Kidney epithelial cell (primary cell): ENCODE measurements at regions not wholly inside any gene's neighbourhood (a gene's known extent, or its start where the extent isn't known, plus 50 kb on each side); places are given as distances from the start of the nearest gene placed in this dataset.

Source experiments
- DNase-seq: peaks from one replicate; pipeline ENCODE4 v3.0.0-alpha.2; 2010; ENCODE audit warnings: low read depth
- H3K27me3 ChIP-seq: 2 replicates; pipeline ENCODE4 v1.6.0; 2011; ENCODE audit warnings: low read length; ENCODE audit not compliant: control insufficient read depth, insufficient read depth
- H3K36me3 ChIP-seq: 2 replicates; pipeline ENCODE4 v1.5.1; 2011; ENCODE audit warnings: low read length; ENCODE audit not compliant: control insufficient read depth, insufficient read depth
- H3K4me3 ChIP-seq: 2 replicates; pipeline ENCODE4 v1.5.1; 2011; ENCODE audit warnings: low read depth, mild to moderate bottlenecking, control low read depth, low read length
- CTCF ChIP-seq: IDR thresholded peaks from 2 replicates; pipeline ENCODE4 v1.5.1; 2011; ENCODE audit warnings: mild to moderate bottlenecking, moderate library complexity, low read length, control low read depth, inconsistent platforms; ENCODE audit not compliant: insufficient read depth, poor library complexity, severe bottlenecking

DNA sequence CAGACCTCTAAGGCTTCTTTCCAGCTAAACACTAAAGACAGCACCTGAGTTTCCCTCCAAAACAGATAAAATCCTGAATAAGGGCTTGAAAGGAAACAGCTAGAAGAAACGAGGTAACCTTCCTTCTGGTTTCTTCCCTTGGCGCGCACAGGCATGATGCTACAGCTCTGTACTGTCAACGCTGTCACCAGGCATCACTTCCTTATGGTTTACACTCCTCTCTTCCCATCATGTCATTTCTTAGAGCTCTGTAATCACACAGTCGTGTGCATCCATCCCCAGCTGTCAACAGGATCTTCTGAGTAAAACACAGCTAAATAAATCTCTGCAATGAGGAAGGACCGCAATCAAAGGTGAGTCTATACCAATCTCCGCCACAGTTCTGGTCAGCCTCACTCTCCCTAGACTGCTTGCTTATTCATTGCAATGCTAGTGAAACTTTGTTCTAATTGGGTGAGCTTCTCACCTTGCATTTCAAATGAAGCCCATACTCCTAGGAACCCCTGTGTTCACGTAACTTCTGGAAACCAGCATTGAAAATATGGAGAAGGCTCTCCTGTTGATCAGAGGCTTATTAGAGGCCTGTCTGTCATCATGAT lies 162.6 kb upstream of the DTNBP1 start:
- DNase-seq = no peak
- Histone ChIP-seq H3K4me3 (no peak overlapping the region), H3K36me3 (no peaks in the 10 kb centered on the region), H3K27me3 (no peaks in the 10 kb centered on the region)
- TF ChIP-seq CTCF = no peak

DNA sequence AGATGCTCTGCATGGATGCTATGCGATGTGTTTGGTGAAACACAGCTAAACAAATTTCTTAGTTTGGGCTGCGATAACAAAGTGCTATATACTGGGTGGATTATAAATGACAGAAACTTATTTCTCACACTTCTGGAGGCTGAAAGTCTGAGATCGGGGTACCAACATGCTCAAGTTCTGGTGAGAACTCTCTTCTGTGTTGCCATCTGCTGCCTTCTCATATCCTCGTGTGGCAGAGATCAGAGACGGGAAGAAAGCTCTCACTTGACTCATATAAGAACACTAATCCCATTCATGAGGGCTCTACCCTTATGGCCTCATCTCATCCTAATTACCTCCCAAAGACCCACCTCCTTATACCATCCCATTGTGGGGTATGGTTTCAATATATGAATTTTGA lies 162.0 kb upstream of the DTNBP1 start:
- TF ChIP-seq CTCF = no peak
- no peaks in the 10 kb centered on the region for H3K36me3 ChIP-seq
- no peak for DNase-seq
- no peak overlapping the region for H3K4me3 ChIP-seq
- H3K27me3 ChIP-seq = no peaks in the 10 kb centered on the region

DNA sequence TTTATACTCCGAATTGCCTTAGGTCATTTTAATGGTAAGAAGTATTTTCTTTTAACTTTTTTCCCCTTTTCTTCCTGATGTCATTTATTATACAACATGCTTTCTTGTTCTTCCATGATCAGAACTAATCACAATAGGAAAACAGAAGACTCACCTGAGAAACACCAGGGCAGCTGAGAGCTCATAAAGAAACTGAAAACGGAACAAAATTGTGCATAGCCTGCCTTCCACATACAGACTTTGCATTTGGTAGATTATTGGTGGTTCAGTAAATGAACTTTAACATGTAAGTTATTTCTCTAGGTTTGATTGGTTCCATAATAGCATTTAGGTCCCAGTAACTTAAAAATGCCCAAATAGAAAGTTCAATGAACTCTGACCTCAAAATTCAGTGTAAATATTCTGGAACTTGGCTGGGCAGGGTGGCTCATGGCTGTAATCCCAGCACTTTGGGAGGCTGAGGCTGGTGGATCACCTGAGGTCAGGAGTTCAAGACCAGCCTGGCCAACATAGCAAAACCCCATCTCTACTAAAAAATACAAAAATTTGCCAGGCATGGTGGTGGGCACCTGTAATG lies 161.1 kb upstream of the DTNBP1 start:
- no peak for TF ChIP-seq CTCF
- no peak for DNase-seq
- Histone ChIP-seq H3K36me3 (no peaks in the 10 kb centered on the region), H3K27me3 (no peaks in the 10 kb centered on the region), H3K4me3 (no peak overlapping the region)

- H3K4me3 ChIP-seq = no peak overlapping the region
- TF ChIP-seq CTCF = no peak
- H3K27me3 ChIP-seq = no peaks in the 10 kb centered on the region
- H3K36me3 ChIP-seq = no peaks in the 10 kb centered on the region
- DNase-seq = no peak
These were observed 160.0 kb upstream of the DTNBP1 start for GRCh38 chr6:15822835-15823234.

- DNase-seq = no peak
- Histone ChIP-seq H3K4me3 (no peak overlapping the region), H3K27me3 (no peaks in the 10 kb centered on the region), H3K36me3 (no peaks in the 10 kb centered on the region)
- no peak for TF ChIP-seq CTCF
These were observed 157.0 kb upstream of the DTNBP1 start for GRCh38 chr6:15819841-15820240.

- TF ChIP-seq CTCF = no peak
- no peak for DNase-seq
- no peaks in the 10 kb centered on the region for H3K27me3 ChIP-seq
- no peak overlapping the region for H3K4me3 ChIP-seq
- no peaks in the 10 kb centered on the region for H3K36me3 ChIP-seq
These were observed 156.4 kb upstream of the DTNBP1 start for GRCh38 chr6:15819226-15819625.
